IMR-90 (cell line): ENCODE measurements at regions not wholly inside any gene's neighbourhood (a gene's known extent, or its start where the extent isn't known, plus 50 kb on each side); places are given as distances from the start of the nearest gene placed in this dataset.

Experiments
- ATAC-seq: fragments of 200-7000 bp; cut with Tn5 transposase; 2 replicates; pipeline ENCODE4 v1.9.1; 2020; ENCODE audit warnings: low read depth, mild to moderate bottlenecking, moderate library complexity
- BruUV-seq: library from RNA; stranded (reverse); fragments of 400-500 nt; replicated peaks from 2 replicates; lab custom pipeline; 2021; lab: Mats Ljungman, UMichigan
- CTCF ChIA-PET: fragments of 300-600 bp; formaldehyde crosslinking; extraction: SDS; loops from one replicate; lab custom pipeline; 2021; ENCODE audit warnings: antibody characterized with exemption; lab: Yijun Ruan, JAX
- POLR2A ChIA-PET: fragments of 300-600 bp; sonication (Branson Sonifier 250); formaldehyde crosslinking; loops from one replicate; lab custom pipeline; 2022; ENCODE audit warnings: antibody characterized with exemption; ENCODE audit not compliant: unreplicated experiment; lab: Charles Lee
- DNase-seq: peaks from one replicate; pipeline ENCODE4 v3.0.0; 2013
- H2AFZ ChIP-seq: replicated peaks from 2 replicates; pipeline ENCODE3; 2013; ENCODE audit warnings: low read length, mild to moderate bottlenecking; ENCODE audit not compliant: poor library complexity
- H2AK5ac ChIP-seq: 2 replicates; pipeline ENCODE4 v1.6.1; 2013; ENCODE audit warnings: low read depth, low read length, inconsistent platforms
- H2AK9ac ChIP-seq: replicated peaks from 2 replicates; pipeline ENCODE3; 2013; ENCODE audit warnings: mild to moderate bottlenecking, low read depth, low read length, moderate library complexity; ENCODE audit not compliant: poor library complexity
- H2BK120ac ChIP-seq: 2 replicates; pipeline ENCODE4 v1.6.1; 2013; ENCODE audit warnings: low read depth, low read length, inconsistent platforms
- H2BK15ac ChIP-seq: 3 replicates; pipeline ENCODE4 v1.6.1; 2013; ENCODE audit warnings: low read depth, low read length, inconsistent platforms
- H2BK20ac ChIP-seq: 2 replicates; pipeline ENCODE4 v1.6.1; 2013; ENCODE audit warnings: low read depth, mild to moderate bottlenecking, inconsistent platforms, low read length, moderate library complexity
- H2BK5ac ChIP-seq: 2 replicates; pipeline ENCODE4 v1.6.1; 2013; ENCODE audit warnings: mild to moderate bottlenecking, low read depth, low read length, inconsistent platforms; ENCODE audit not compliant: poor library complexity, severe bottlenecking
- H3K14ac ChIP-seq: replicated peaks from 2 replicates; pipeline ENCODE4 v1.6.1; 2013; ENCODE audit warnings: low read depth, low read length, inconsistent platforms
- H3K18ac ChIP-seq: 2 replicates; pipeline ENCODE4 v1.6.1; 2013; ENCODE audit warnings: low read depth, low read length, control low read depth
- H3K23ac ChIP-seq: 2 replicates; pipeline ENCODE4 v1.6.1; 2013; ENCODE audit warnings: low read depth, low read length, inconsistent platforms
- H3K27ac ChIP-seq: 2 replicates; pipeline ENCODE4 v1.5.1; 2013; ENCODE audit warnings: mild to moderate bottlenecking, control low read depth, low read length; ENCODE audit not compliant: insufficient read depth
- H3K27me3 ChIP-seq: 2 replicates; pipeline ENCODE4 v1.6.1; 2013; ENCODE audit warnings: low read length; ENCODE audit not compliant: control insufficient read depth, insufficient read depth
- H3K36me3 ChIP-seq: 2 replicates; pipeline ENCODE4 v1.6.1; 2013; ENCODE audit warnings: low read length, mixed read lengths; ENCODE audit not compliant: control insufficient read depth, insufficient read depth
- H3K4ac ChIP-seq: 2 replicates; pipeline ENCODE4 v1.6.1; 2013; ENCODE audit warnings: low read depth, low read length, inconsistent platforms
- H3K4me1 ChIP-seq: 2 replicates; pipeline ENCODE4 v1.6.1; 2013; ENCODE audit warnings: low read length, mixed read lengths; ENCODE audit not compliant: control insufficient read depth, insufficient read depth
- H3K4me2 ChIP-seq: 2 replicates; pipeline ENCODE4 v1.6.1; 2013; ENCODE audit warnings: low read depth, mild to moderate bottlenecking, control low read depth, low read length, moderate library complexity
- H3K4me3 ChIP-seq: 2 replicates; pipeline ENCODE4 v1.5.1; 2013; ENCODE audit warnings: low read depth, mild to moderate bottlenecking, control low read depth, low read length, moderate library complexity; ENCODE audit not compliant: insufficient read depth
- H3K56ac ChIP-seq: 2 replicates; pipeline ENCODE4 v1.6.1; 2013; ENCODE audit warnings: low read length, inconsistent platforms; ENCODE audit not compliant: insufficient read depth; ENCODE audit errors: extremely low read depth
- H3K79me1 ChIP-seq, 2 experiments: 2 replicates each; pipeline ENCODE4 v1.6.1; 2013; ENCODE audit warnings: low read length in 2 of 2, inconsistent platforms in 1 of 2, low read depth in 1 of 2
- H3K9ac ChIP-seq: 2 replicates; pipeline ENCODE4 v1.6.1; 2013; ENCODE audit warnings: low read depth, low read length, control low read depth
- H3K9me1 ChIP-seq: 2 replicates; pipeline ENCODE4 v1.6.1; 2013; ENCODE audit warnings: low read length, inconsistent platforms; ENCODE audit not compliant: insufficient read depth
- H3K9me3 ChIP-seq: 2 replicates; pipeline ENCODE4 v1.6.1; 2013; ENCODE audit warnings: low read length; ENCODE audit not compliant: control insufficient read depth, insufficient read depth
- H4K20me1 ChIP-seq: 2 replicates; pipeline ENCODE4 v1.6.1; 2013; ENCODE audit warnings: low read length, inconsistent platforms; ENCODE audit not compliant: insufficient read depth
- H4K5ac ChIP-seq: 2 replicates; pipeline ENCODE4 v1.6.1; 2013; ENCODE audit warnings: mild to moderate bottlenecking, low read depth, low read length, control low read depth
- H4K8ac ChIP-seq, 2 experiments: 2 replicates each; pipeline ENCODE4 v1.6.1; 2013; ENCODE audit warnings: low read depth in 2 of 2, low read length in 2 of 2, control low read depth in 1 of 2, inconsistent platforms in 1 of 2
- H4K91ac ChIP-seq: 2 replicates; pipeline ENCODE4 v1.6.1; 2013; ENCODE audit warnings: low read depth, low read length, inconsistent platforms; ENCODE audit not compliant: insufficient read depth
- MAZ ChIP-seq: IDR thresholded peaks from 2 replicates; pipeline ENCODE4 v1.6.1; 2012; ENCODE audit warnings: low read depth, mild to moderate bottlenecking, low read length, improper control_type of control experiment, moderate library complexity, borderline replicate concordance
- RFX5 ChIP-seq: IDR thresholded peaks from 2 replicates; pipeline ENCODE4 v1.8.0; 2012; ENCODE audit warnings: low read depth, mild to moderate bottlenecking, low read length, moderate library complexity
- WGBS, 2 experiments: methylation state at CpG; one replicate each; pipeline versions ENCODE4 v1.1.5 to v1.1.7; 2013; ENCODE audit warnings: missing lambda C conversion rate in 2 of 2; ENCODE audit not compliant: insufficient read length in 1 of 2; ENCODE audit errors: extremely low coverage in 2 of 2; 5-methylcytosine and 5-hydroxymethylcytosine counted together
- dilution Hi-C: fragments of 300-500 bp; cut with HindIII; formaldehyde crosslinking; loops from one replicate; pipeline ENCODE4 v1.14.3; 2018; ENCODE audit warnings: low sequenced_read_pairs; ENCODE audit not compliant: unreplicated experiment
- in situ Hi-C: fragments of 300-500 bp; cut with MboI; formaldehyde crosslinking; loops from 3 replicates; pipeline ENCODE4 v1.14.3; 2019; ENCODE audit warnings: low sequenced_read_pairs, inconsistent platforms, mixed read lengths
- intact Hi-C: fragments of 100-400 bp; cut with micrococcal nuclease; formaldehyde crosslinking; loops from 2 replicates; pipeline ENCODE4 v1.10.0; 2022
- TF ChIP-seq, protein P1 (sequence below): fragments of 150-350 bp; IDR thresholded peaks from 2 replicates; pipeline ENCODE4 v1.6.1; 2016; ENCODE audit warnings: low read depth, mild to moderate bottlenecking, low read length, moderate library complexity, borderline replicate concordance

DNA sequence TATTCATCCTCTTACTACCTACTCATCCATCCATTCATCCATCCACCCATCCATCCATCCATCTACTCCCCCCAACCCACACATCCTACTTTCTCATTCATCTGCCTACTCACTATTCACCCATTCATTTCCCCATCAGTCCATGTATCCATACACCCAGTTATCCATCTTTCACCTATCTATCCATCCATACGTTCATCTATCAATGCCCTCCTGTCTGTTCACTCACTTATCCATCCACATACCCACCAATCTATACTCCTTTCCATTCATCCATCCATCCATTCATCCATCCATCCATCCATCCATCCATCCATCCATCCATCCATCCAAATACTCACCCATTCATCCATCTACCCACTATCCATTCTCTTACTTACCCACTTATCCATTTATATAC is 117.8 kb upstream of the LHX5 start:
- H3K4ac ChIP-seq: no peak overlapping the region
- no peak overlapping the region for H2BK120ac ChIP-seq
- H3K36me3 ChIP-seq: no peaks in the 10 kb centered on the region
- intact Hi-C loops: no loop called here
- no peak overlapping the region for H3K27ac ChIP-seq
- H2AK9ac ChIP-seq: no peak overlapping the region
- TF ChIP-seq RFX5 (no peak), MAZ (no peak)
- TF ChIP-seq, protein P1, sequence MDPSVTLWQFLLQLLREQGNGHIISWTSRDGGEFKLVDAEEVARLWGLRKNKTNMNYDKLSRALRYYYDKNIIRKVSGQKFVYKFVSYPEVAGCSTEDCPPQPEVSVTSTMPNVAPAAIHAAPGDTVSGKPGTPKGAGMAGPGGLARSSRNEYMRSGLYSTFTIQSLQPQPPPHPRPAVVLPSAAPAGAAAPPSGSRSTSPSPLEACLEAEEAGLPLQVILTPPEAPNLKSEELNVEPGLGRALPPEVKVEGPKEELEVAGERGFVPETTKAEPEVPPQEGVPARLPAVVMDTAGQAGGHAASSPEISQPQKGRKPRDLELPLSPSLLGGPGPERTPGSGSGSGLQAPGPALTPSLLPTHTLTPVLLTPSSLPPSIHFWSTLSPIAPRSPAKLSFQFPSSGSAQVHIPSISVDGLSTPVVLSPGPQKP: no peak
- H2BK15ac ChIP-seq: no peak overlapping the region
- 18% methylated on average over 1 of the region's 1 CpG; no CpG with 5 or more reads in 1 of the 2 experiments for WGBS, 2 experiments
- H3K18ac ChIP-seq: no peak overlapping the region
- in situ Hi-C loops: no loop called here
- no peaks in the 10 kb centered on the region for H4K20me1 ChIP-seq
- DNase-seq: no peak
- H3K4me2 ChIP-seq: no peak overlapping the region
- no peak for ATAC-seq
- dilution Hi-C loops: no loop called here
- H2BK5ac ChIP-seq: peak overlapping the region; percentile 19
- H2BK20ac ChIP-seq: no peak overlapping the region
- H3K9me3 ChIP-seq: no peaks in the 10 kb centered on the region
- H3K23ac ChIP-seq: no peak overlapping the region
- H4K91ac ChIP-seq: no peak overlapping the region
- no peak overlapping the region for H2AFZ ChIP-seq
- H3K14ac ChIP-seq: no peak overlapping the region
- BruUV-seq: no TSS peak
- no peaks in the 10 kb centered on the region for H3K27me3 ChIP-seq
- H3K4me3 ChIP-seq: no peak overlapping the region
- ChIA-PET CTCF (no interaction called here), POLR2A (no interaction called here)
- no peak overlapping the region for H3K9ac ChIP-seq
- no peaks in the 10 kb centered on the region for H3K9me1 ChIP-seq
- H4K5ac ChIP-seq: no peak overlapping the region
- H4K8ac ChIP-seq: no peak overlapping the region
- no peak overlapping the region for H3K56ac ChIP-seq
- H3K79me1 ChIP-seq: no peaks in the 10 kb centered on the region
- H3K4me1 ChIP-seq: no peaks in the 10 kb centered on the region
- H2AK5ac ChIP-seq: no peak overlapping the region
